NCI-H1417 treated with DMSO at 0.1 percent for 48 hours (cell line): ENCODE measurements at regions not wholly inside any gene's neighbourhood (a gene's known extent, or its start where the extent isn't known, plus 50 kb on each side); places are given as distances from the start of the nearest gene placed in this dataset.

Experiments used
- DNase-seq: peaks from one replicate; lab custom pipeline; 2025; lab: John Stamatoyannopoulos, UW

GRCh38 chr2:15092691-15093090, 460.2 kb downstream of the LRATD1 start:
- DNase-seq: no peak

- DNase-seq: no peak
Observed at GRCh38 chr2:15094161-15094560, 461.6 kb downstream of the LRATD1 start.

- DNase-seq: no peak
Observed at GRCh38 chr2:15096873-15097272, 464.3 kb downstream of the NBAS start.

- DNase-seq: no peak
Observed at GRCh38 chr2:15107137-15107536, 454.0 kb downstream of the NBAS start.

GRCh38 chr2:15111718-15112117, 449.4 kb downstream of the NBAS start:
- DNase-seq: no peak

- DNase-seq: no peak
Observed at GRCh38 chr2:15112216-15112615, 448.9 kb downstream of the NBAS start.

- no peak for DNase-seq
Observed at GRCh38 chr2:15115776-15116175, 445.4 kb downstream of the NBAS start.

- DNase-seq: no peak
Observed at GRCh38 chr2:15116830-15117229, 444.3 kb downstream of the NBAS start.
